Trophoblast cell (in vitro differentiated cells and primary cell): ENCODE measurements at regions not wholly inside any gene's neighbourhood (a gene's known extent, or its start where the extent isn't known, plus 50 kb on each side); places are given as distances from the start of the nearest gene placed in this dataset.

Source experiments
- DNase-seq, 2 donors: peaks; one replicate each; pipeline ENCODE4 v3.0.0-alpha.2; 2016
- H2AFZ ChIP-seq: 2 replicates; pipeline ENCODE4 v1.6.1; 2013; ENCODE audit warnings: low read length, moderate library complexity, mild to moderate bottlenecking; ENCODE audit not compliant: insufficient read depth, poor library complexity
- H2AK5ac ChIP-seq: 2 replicates; pipeline ENCODE4 v1.6.1; 2013; ENCODE audit warnings: mild to moderate bottlenecking, low read length
- H2BK120ac ChIP-seq: 2 replicates; pipeline ENCODE4 v1.6.1; 2013; ENCODE audit warnings: low read length, mild to moderate bottlenecking, moderate library complexity; ENCODE audit not compliant: insufficient read depth, poor library complexity
- H2BK12ac ChIP-seq: 2 replicates; pipeline ENCODE4 v1.6.1; 2013; ENCODE audit warnings: mild to moderate bottlenecking, low read length, moderate library complexity
- H2BK5ac ChIP-seq: 2 replicates; pipeline ENCODE4 v1.6.1; 2013; ENCODE audit warnings: low read length, low read depth, moderate library complexity, mild to moderate bottlenecking; ENCODE audit not compliant: poor library complexity
- H3K14ac ChIP-seq: 2 replicates; pipeline ENCODE4 v1.6.1; 2013; ENCODE audit warnings: mild to moderate bottlenecking, low read length
- H3K18ac ChIP-seq: 2 replicates; pipeline ENCODE4 v1.6.1; 2013; ENCODE audit warnings: mild to moderate bottlenecking, low read length
- H3K23ac ChIP-seq: 2 replicates; pipeline ENCODE4 v1.6.1; 2013; ENCODE audit warnings: low read length
- H3K27ac ChIP-seq: 2 replicates; pipeline ENCODE4 v1.5.1; 2013; ENCODE audit warnings: low read depth, mild to moderate bottlenecking, inconsistent platforms, low read length, moderate library complexity
- H3K27me3 ChIP-seq: 2 replicates; pipeline ENCODE4 v1.6.1; 2013; ENCODE audit warnings: inconsistent platforms, mild to moderate bottlenecking, low read length, moderate library complexity; ENCODE audit not compliant: insufficient read depth
- H3K36me3 ChIP-seq, 2 experiments: 1 replicate in 1 of 2; 2 replicates in 1 of 2; pipeline ENCODE4 v1.6.1; 2013; ENCODE audit warnings: low read length in 2 of 2, mild to moderate bottlenecking in 2 of 2, moderate library complexity in 1 of 2; ENCODE audit not compliant: insufficient read depth in 2 of 2, control insufficient read depth in 1 of 2
- H3K4ac ChIP-seq: 2 replicates; pipeline ENCODE4 v1.6.1; 2013; ENCODE audit warnings: low read depth, mild to moderate bottlenecking, low read length, moderate library complexity
- H3K4me1 ChIP-seq, 2 experiments: 1 replicate in 1 of 2; 2 replicates in 1 of 2; pipeline ENCODE4 v1.6.1; 2013; ENCODE audit warnings: low read length in 2 of 2, mild to moderate bottlenecking in 2 of 2, moderate library complexity in 1 of 2; ENCODE audit not compliant: insufficient read depth in 2 of 2, control insufficient read depth in 1 of 2
- H3K4me2 ChIP-seq: 2 replicates; pipeline ENCODE4 v1.6.1; 2013; ENCODE audit warnings: inconsistent platforms, mild to moderate bottlenecking, low read length, moderate library complexity
- H3K4me3 ChIP-seq: 2 replicates; pipeline ENCODE4 v1.5.1; 2013; ENCODE audit warnings: mild to moderate bottlenecking, low read depth, low read length, inconsistent platforms
- H3K79me1 ChIP-seq: one replicate; pipeline ENCODE4 v1.6.1; 2013; ENCODE audit warnings: low read length
- H3K79me2 ChIP-seq: 2 replicates; pipeline ENCODE4 v1.6.1; 2013; ENCODE audit warnings: low read length, mild to moderate bottlenecking; ENCODE audit not compliant: control insufficient read depth, insufficient read depth, poor library complexity
- H3K9ac ChIP-seq: 2 replicates; pipeline ENCODE4 v1.6.1; 2013; ENCODE audit warnings: mild to moderate bottlenecking, low read length
- H3K9me3 ChIP-seq: 2 replicates; pipeline ENCODE4 v1.6.1; 2013; ENCODE audit warnings: low read depth, mild to moderate bottlenecking, control low read depth, inconsistent platforms, low read length; ENCODE audit not compliant: insufficient read depth
- H4K12ac ChIP-seq: 2 replicates; pipeline ENCODE4 v1.6.1; 2013; ENCODE audit warnings: low read depth, mild to moderate bottlenecking, low read length, moderate library complexity
- H4K8ac ChIP-seq: 2 replicates; pipeline ENCODE4 v1.6.1; 2013; ENCODE audit warnings: low read depth, mild to moderate bottlenecking, low read length, moderate library complexity
- H4K91ac ChIP-seq: one replicate; pipeline ENCODE4 v1.6.1; 2013; ENCODE audit warnings: low read depth, mild to moderate bottlenecking, low read length, moderate library complexity
- WGBS: extraction: QIAGEN DNeasy Blood & Tissue Kit; methylation state at CpG from one replicate; pipeline ENCODE4 v1.1.7; 2013; ENCODE audit warnings: missing lambda C conversion rate; ENCODE audit not compliant: insufficient read length, insufficient coverage; ENCODE audit errors: extremely low coverage; 5-methylcytosine and 5-hydroxymethylcytosine counted together

- H3K4me3 ChIP-seq, result no peak overlapping the region
- WGBS, result no CpG with 5 or more reads among the region's 1 CpG
Observed at GRCh38 chr13:74217811-74218210, 83.6 kb upstream of the KLF12 start.

GRCh38 chr13:74215420-74215819, 81.2 kb upstream of the KLF12 start:
- Histone ChIP-seq H3K79me2 (no peaks in the 10 kb centered on the region), H4K12ac (no peak overlapping the region), H2BK5ac (no peak overlapping the region), H3K27ac (no peak overlapping the region), H3K27me3 (no peaks in the 10 kb centered on the region), H2BK120ac (no peak overlapping the region), H4K8ac (no peak overlapping the region), H4K91ac (no peak overlapping the region), H3K23ac (no peak overlapping the region), H3K4me3 (no peak overlapping the region), H3K9ac (no peak overlapping the region), H3K18ac (no peak overlapping the region), H3K4me1 (peaks cover 0 to 4% of the 10 kb centered on the region in 2 experiments), H3K4me2 (no peak overlapping the region), H2AFZ (no peak overlapping the region), H3K14ac (no peak overlapping the region), H2AK5ac (no peak overlapping the region), H3K79me1 (no peaks in the 10 kb centered on the region), H3K36me3 (no peaks in the 10 kb centered on the region), H3K4ac (no peak overlapping the region), H3K9me3 (no peaks in the 10 kb centered on the region), H2BK12ac (no peak overlapping the region)
- WGBS, result no CpG with 5 or more reads among the region's 2 CpGs
- no peak for DNase-seq

More at GRCh38 chr13:74217811-74218210, 83.6 kb upstream of the KLF12 start:
- Histone ChIP-seq H4K91ac (no peak overlapping the region), H2BK12ac (no peak overlapping the region), H3K14ac (no peak overlapping the region), H3K27me3 (no peaks in the 10 kb centered on the region), H3K4me1 (peaks cover 2 to 6% of the 10 kb centered on the region in 2 experiments), H3K36me3 (no peaks in the 10 kb centered on the region), H4K8ac (no peak overlapping the region), H3K9me3 (no peaks in the 10 kb centered on the region), H4K12ac (no peak overlapping the region), H3K79me1 (no peaks in the 10 kb centered on the region), H3K27ac (no peak overlapping the region), H3K9ac (no peak overlapping the region), H2AFZ (no peak overlapping the region), H3K4me2 (no peak overlapping the region), H3K23ac (no peak overlapping the region), H3K18ac (no peak overlapping the region), H3K79me2 (no peaks in the 10 kb centered on the region), H2AK5ac (no peak overlapping the region), H3K4ac (no peak overlapping the region), H2BK120ac (no peak overlapping the region), H2BK5ac (no peak overlapping the region)
- DNase-seq, result no peak

DNA sequence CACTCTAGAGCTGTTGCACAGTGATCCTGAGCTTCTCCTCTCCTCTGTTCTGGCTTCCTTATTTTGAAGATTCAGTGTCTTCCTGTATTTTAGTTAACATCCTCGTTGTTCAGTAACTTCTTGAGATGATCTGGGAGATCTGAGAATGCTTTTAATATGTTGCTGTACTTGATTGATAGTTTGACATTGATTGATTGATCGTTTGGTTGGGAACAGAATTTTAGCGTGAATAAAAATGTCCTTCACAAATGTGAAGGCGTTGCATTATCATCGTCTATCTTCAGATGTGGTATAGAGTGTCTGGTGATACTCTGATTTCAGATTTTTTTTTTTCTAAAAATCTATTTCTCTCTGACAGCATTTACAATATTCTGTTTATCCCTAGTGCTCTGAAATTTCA, 80.1 kb upstream of the KLF12 start:
- DNase-seq, result no peak
- Histone ChIP-seq H3K4me1 (peaks cover 0 to 4% of the 10 kb centered on the region in 2 experiments), H3K4me2 (no peak overlapping the region), H2AK5ac (no peak overlapping the region), H3K9ac (no peak overlapping the region), H4K91ac (no peak overlapping the region), H3K27ac (no peak overlapping the region), H3K79me1 (no peaks in the 10 kb centered on the region), H2BK12ac (no peak overlapping the region), H3K14ac (no peak overlapping the region), H4K12ac (no peak overlapping the region), H3K9me3 (no peaks in the 10 kb centered on the region), H3K23ac (no peak overlapping the region), H4K8ac (no peak overlapping the region), H2AFZ (no peak overlapping the region), H3K4me3 (no peak overlapping the region), H2BK5ac (no peak overlapping the region), H2BK120ac (no peak overlapping the region), H3K18ac (no peak overlapping the region), H3K4ac (no peak overlapping the region), H3K36me3 (no peaks in the 10 kb centered on the region), H3K27me3 (no peaks in the 10 kb centered on the region), H3K79me2 (no peaks in the 10 kb centered on the region)
- WGBS, result no CpG with 5 or more reads among the region's 5 CpGs

DNA sequence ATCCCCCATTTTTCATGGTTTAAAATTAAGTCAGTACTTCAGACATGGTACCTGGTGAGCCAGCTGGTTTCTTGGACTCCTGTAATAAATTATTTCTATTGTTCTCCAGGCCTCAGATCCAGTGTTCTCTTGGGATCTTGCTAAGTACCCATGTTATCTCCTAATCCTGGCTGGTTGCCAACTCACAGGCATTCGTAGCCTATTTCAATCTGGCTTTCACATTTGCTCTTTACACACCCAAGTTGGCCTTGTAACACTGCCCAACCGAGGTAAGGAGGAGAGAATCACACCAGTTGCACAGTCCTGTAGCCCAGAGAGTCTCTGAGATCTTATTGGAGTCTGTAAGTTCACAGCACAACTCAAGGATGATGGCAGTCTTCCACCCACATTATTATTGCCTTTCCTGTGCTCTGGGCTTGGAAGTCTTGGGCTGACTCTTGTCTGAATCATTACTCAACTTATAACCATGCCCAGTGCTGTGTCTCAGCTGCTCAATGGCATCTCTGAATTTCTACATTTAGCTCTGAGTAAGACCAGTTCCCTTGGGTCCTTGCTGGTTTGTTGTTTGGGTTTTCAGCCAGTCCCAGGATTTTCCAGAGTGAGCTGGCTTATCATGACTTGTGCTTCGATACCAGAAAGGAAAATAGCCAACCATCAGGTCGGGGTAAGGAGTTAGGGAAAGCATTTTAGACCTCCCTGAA, 76.6 kb upstream of the KLF12 start:
- no peak overlapping the region for H2BK12ac ChIP-seq
- no peak overlapping the region for H2BK120ac ChIP-seq
- H3K4me2 ChIP-seq, result no peak overlapping the region
- no peaks in the 10 kb centered on the region for H3K79me2 ChIP-seq
- H3K4me1 ChIP-seq, result peaks cover 0 to 2% of the 10 kb centered on the region in 2 experiments
- no peak overlapping the region for H4K8ac ChIP-seq
- no CpG with 5 or more reads among the region's 4 CpGs for WGBS
- no peak overlapping the region for H4K91ac ChIP-seq
- no peaks in the 10 kb centered on the region for H3K27me3 ChIP-seq
- peak; percentile 58 to 67 for DNase-seq
- no peak overlapping the region for H2AK5ac ChIP-seq
- H2BK5ac ChIP-seq, result no peak overlapping the region
- H3K23ac ChIP-seq, result no peak overlapping the region
- H3K9me3 ChIP-seq, result no peaks in the 10 kb centered on the region
- H3K79me1 ChIP-seq, result no peaks in the 10 kb centered on the region
- no peak overlapping the region for H3K4ac ChIP-seq
- no peak overlapping the region for H3K9ac ChIP-seq
- H3K27ac ChIP-seq, result no peak overlapping the region
- no peak overlapping the region for H3K18ac ChIP-seq
- H2AFZ ChIP-seq, result no peak overlapping the region
- no peak overlapping the region for H4K12ac ChIP-seq
- no peak overlapping the region for H3K4me3 ChIP-seq
- H3K14ac ChIP-seq, result no peak overlapping the region
- no peaks in the 10 kb centered on the region for H3K36me3 ChIP-seq
